GM19452 (cell line): ENCODE measurements at regions not wholly inside any gene's neighbourhood (a gene's known extent, or its start where the extent isn't known, plus 50 kb on each side); places are given as distances from the start of the nearest gene placed in this dataset.
"Not testable (repeated sequence)": the region's sequence is repeated elsewhere in the genome, so short reads cannot be mapped to it uniquely, and the experiment has no call there.

Experiments used
- ATAC-seq: cut with Tn5 transposase; IDR thresholded peaks from one replicate; pipeline ENCODE4 v1.9.1; 2021; ENCODE audit not compliant: unreplicated experiment

- ATAC-seq, result no peak
Observed at GRCh38 chr2:167803449-167803988, 443.9 kb downstream of the STK39 start.

DNA sequence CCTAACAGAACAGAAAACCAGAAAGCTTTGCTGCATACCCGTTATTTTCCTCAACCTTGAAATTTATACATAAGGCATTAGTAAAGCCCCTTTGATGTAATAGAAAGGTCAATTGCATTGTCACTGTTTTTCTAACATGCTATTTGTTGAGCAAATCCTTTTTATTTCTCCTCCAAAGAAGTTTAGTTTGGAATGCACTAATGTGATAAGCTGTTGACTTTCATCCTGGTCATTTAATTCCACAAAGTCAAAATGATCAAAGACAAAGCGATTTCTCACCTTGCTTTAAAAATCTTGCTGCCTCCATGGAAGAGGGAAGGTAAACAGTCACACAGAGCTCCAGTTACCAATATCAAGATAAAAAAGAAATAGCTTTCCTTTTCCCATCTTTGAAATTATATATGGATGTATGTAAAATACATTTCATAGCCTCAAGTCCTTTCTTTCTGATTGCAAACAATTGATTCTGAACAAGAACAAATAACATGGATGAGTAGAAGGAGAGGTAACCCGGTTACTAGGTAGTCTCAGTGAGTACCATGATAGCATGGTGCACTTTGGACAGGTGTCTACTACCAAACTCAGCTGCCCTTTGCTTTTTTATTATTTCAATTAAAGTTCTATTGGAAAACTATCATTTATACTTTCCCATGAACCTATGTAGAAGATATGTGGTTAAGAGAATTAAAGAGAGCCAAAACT, 452.7 kb downstream of the STK39 start:
- ATAC-seq, result no peak

GRCh38 chr2:167793725-167794124, 453.7 kb downstream of the STK39 start:
- no peak for ATAC-seq

DNA sequence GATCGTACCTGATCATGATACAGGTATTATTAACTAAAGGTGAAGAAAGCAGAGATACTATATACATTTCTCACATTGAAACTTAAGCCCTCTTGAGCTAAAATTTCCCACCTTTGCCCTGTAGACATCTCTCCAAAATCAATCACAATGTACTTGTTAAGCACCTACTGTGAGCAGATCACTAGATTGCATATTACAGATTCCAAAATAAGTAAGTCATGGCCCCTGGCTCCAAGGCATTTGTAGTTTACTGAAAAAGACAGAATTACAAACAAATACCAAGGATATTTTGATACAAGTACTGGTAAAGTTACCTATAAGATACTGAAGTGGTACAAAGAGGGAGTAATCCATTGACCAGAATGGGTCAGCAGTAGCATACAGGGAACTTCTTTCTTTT, 455.3 kb downstream of the STK39 start:
- no peak for ATAC-seq

DNA sequence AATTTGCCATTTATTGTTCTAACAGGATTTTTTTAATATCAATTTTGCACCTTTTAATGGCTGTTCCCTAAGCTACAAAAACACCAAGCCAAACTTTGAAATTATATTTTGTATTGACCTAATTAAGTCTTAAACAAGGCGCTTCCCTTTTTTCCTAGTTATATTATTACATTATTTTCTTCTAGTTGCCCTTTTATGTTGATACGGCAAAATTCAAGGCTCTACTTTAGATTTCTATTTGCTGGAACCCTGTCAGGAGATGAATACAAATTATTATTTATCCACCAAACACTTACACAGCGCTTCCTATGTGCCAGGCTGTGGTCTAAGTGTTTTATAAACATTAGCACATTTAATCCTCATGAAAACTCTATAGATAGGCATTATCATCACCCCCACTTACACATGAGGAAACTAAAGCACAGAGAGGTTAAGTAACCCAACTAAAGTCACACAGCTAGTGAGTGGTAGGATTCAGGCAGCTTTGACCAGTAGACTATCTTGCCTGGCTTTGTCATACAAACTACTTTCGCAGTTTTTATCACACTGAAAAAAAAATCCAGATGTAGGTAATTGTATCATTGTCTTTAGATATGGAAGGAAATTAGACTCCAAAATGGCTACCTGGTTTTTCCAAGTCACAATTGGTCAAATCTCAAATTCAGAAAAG, 456.5 kb downstream of the STK39 start:
- no peak for ATAC-seq

DNA sequence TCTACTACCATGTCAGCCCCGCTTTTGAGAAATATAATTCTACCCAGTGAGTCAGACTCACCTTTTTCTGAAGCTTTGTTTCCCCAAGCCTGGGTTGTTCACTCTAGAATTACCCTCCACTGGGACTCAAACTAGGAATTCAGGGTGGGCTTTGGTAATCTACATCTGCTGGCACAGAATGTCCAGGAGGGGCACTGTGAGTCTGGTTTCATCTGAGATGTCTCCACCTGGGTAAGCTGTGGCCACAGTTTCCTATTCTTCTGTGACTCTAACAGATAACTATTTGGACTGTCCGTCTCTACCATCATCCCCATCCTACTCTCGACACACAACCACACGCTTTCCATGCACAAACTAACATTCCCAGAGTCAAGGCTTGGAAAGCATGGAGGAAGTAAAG, 457.2 kb downstream of the STK39 start:
- no peak for ATAC-seq

- no peak for ATAC-seq
Observed at GRCh38 chr2:167787562-167787961, 459.8 kb downstream of the STK39 start.

DNA sequence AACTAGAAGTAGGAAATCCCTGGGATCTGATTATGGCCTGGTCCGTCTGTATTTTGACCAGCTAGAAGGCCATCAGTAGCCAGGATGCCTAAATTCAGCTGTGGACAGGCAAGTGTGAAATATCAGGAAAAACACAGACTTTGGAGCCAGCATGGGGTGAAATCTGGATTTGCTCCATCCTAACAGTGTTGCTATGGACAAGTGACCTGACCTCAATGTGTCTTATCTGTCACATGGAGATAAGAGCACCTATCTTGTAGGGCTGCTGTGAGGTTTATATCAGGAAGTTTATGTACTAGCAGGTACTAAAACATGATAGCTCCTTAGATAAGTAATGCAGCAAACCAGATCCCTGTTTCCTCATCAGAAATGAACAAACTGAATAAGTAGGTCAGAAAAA, 460.4 kb downstream of the STK39 start:
- no peak for ATAC-seq

DNA sequence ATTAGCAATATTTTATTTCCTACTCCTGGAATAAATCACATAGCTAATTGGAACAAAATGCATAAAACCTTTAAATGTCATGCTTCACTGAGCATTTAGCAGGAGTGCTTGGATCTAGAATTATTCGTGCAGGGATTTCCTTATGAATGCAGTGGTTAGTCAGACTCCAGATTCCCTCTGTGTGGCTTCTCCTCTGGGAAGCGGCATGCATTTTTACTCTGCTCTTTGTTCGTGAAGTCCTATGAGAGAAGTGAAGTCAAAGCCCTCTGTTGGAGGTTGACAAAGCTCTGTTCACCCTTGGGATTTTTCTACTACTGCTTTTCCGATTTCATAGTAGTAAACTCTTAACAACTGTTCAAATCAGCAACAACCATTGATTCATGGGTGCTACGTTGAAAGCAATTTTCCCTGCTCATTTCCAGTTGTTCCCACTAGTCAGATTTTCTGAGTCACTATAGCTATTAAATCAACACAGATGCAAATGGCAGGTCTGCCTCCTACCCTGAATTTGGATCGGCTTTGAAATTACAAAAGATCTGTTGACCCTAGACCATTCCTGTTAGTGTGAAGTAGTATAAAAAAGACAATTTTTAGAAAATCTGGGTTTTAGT, 461.7 kb downstream of the STK39 start:
- ATAC-seq, result no peak

DNA sequence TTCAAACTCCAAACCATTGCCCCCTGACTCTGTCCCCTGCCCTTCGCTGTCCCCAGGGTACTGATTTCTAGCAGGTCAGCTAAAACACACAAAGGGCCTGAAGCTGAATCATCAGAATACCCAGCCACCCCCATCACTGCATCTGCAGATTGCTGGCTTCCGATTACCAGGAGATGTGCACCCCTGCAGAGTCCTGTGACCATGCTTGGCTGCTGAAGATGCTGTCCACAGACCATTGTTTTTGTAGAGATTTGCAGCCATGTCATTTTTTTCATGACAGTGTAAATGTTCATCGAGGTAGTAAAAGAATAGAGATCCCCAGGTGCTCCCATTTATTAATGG, 463.3 kb downstream of the STK39 start:
- no peak for ATAC-seq

GRCh38 chr2:167783261-167784083, 463.9 kb downstream of the STK39 start:
- ATAC-seq, result no peak

DNA sequence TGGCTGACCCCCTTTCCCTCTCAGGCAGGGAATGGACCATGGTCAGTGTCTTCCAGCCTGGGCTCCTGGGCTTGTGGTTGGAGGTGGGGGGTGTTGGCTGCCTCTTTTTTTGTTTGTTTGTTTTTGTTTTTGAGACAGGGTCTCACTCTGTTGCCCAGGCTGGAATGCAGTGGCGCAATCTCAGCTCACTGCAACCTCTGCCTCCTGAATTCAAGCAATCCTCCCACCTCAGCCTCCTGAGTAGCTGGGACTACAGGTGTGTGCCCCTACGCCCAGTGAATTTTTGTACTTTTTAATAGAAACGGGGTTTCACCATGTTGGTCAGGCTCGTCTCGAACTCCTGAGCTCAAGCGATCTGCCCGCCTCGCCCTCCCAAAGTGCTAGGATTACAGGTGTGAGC, 465.8 kb downstream of the STK39 start:
- ATAC-seq, result not testable (repeated sequence)

- ATAC-seq, result no peak
Observed at GRCh38 chr2:167776359-167776758, 471.0 kb downstream of the STK39 start.

GRCh38 chr2:167771628-167772027, 475.8 kb downstream of the STK39 start:
- ATAC-seq, result no peak

- ATAC-seq, result no peak
Observed at GRCh38 chr2:167769020-167769419, 478.4 kb downstream of the STK39 start.

DNA sequence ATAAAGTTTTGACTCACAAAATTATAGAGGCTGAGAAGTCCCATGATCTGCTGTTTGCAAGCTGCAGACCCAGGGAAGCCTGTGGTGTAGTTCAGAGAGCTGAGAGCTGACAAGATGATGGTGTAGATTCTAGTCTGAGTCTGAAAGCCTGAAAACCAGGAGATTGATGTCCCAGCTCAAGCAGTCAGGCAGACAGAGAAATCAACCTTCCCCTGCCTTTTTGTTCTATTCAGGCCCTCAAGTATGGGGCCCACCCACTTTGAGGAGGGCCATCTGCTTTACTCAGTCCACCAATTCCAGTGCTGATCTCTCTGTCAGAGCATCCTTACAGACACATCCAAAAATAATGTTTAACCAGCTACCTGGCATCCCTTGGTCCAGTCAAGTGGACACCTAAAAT, 479.6 kb downstream of the STK39 start:
- ATAC-seq, result no peak

DNA sequence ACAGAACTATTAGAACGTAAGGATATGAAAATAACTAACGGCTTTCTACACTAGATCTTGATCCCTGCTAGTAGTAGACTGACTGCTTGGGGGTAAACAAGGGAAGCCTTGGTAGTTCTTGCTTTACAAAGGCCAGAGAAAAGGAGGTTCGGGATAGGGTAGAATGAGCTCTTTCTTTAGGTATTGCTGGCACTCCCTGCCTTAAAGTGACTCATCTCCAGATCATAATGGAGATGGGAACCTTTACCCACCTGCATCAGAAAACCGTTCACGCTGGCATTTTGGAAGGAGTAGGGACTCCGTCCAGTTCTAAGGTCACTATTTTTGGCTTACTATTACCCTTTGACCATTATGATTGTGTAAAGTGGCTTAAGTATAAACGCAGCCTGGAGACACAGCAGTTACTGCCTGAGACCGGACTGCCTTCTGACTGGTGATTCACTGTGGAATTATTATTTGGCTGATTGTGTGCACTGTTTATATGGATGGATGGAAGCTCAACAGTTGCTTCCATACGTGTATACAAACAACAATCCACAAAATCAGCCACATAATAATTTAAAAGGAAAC, 482.5 kb downstream of the STK39 start:
- no peak for ATAC-seq

DNA sequence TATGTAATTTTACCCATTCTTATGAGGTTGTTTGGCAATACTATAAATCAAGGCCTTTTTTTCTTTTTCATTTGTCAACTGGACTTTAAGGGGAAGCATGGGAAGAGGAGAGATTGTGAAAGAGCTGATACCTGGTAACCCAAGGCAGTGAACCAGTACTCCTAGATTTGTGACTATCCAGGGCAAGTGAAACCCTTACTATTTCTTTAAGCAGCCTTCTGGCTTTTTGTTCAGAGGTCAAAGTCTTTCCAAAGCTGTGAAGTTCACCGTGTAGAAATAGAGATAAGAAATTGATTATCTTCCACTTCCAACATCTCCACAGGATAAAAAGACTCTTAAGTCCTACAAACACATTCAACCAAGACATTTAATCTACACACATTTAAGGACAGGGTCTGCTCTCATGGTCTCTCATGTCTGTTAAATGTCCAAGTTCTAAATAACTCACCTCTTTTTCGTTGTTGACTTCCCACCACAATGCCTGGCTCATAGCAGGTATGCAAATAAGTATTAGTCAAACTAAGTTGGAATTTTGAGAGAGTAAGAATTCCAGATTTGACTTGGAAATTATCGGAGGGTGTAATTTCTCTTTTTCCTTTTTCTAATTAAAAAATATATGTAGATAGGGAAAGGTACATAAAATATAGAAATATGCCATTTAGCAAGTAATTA, 485.8 kb downstream of the STK39 start:
- no peak for ATAC-seq

DNA sequence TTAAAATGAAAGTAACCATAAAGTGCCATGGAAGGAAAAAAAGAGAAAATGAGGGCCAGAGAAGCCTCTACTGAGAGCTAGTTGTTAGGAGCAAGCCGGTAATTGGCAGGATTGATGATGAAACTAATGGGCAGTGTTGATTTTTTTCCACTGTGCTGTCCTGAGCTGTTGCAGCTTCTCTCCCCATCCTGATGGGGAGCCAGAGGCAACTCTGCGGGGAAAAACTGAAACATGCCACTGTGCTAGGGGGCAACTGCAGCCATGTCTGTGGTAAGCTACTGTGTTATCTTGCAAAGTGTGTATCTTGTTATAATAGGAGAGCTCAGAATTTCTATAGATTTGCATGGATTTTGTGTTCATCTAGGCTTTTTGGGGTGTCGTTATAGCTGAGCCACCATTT, 487.9 kb downstream of the STK39 start:
- no peak for ATAC-seq

GRCh38 chr2:167758292-167758691, 489.1 kb downstream of the STK39 start:
- ATAC-seq, result no peak

GRCh38 chr2:167756446-167756845, 490.9 kb downstream of the STK39 start:
- ATAC-seq, result no peak
